EL (cell line): ENCODE measurements at regions not wholly inside any gene's neighbourhood (a gene's known extent, or its start where the extent isn't known, plus 50 kb on each side); places are given as distances from the start of the nearest gene placed in this dataset.
"Not testable (repeated sequence)": the region's sequence is repeated elsewhere in the genome, so short reads cannot be mapped to it uniquely, and the experiment has no call there.

Experiments
- DNase-seq: peaks from one replicate; pipeline ENCODE4 v3.0.0-alpha.2; 2016

- no peak for DNase-seq
These were observed 106.7 kb downstream of the FAM174A start for GRCh38 chr5:100641833-100642232.

GRCh38 chr5:100643473-100643872, 108.3 kb downstream of the FAM174A start:
- no peak for DNase-seq

- no peak for DNase-seq
These were observed 109.0 kb downstream of the FAM174A start for GRCh38 chr5:100644185-100644584.

GRCh38 chr5:100644776-100645175, 109.6 kb downstream of the FAM174A start:
- DNase-seq: no peak

GRCh38 chr5:100646011-100646410, 110.8 kb downstream of the FAM174A start:
- DNase-seq: no peak

GRCh38 chr5:100646691-100647090, 111.5 kb downstream of the FAM174A start:
- DNase-seq: no peak

- DNase-seq: peak; percentile 4
These were observed 112.5 kb downstream of the FAM174A start for GRCh38 chr5:100647461-100648230.

- DNase-seq: no peak
These were observed 119.7 kb downstream of the FAM174A start for GRCh38 chr5:100654895-100655294.

GRCh38 chr5:100656771-100657170, 121.6 kb downstream of the FAM174A start:
- not testable (repeated sequence) for DNase-seq

- no peak for DNase-seq
These were observed 124.1 kb downstream of the FAM174A start for GRCh38 chr5:100659080-100659795.

- DNase-seq: no peak
These were observed 129.0 kb downstream of the FAM174A start for GRCh38 chr5:100664140-100664539.

- peak; percentile 41 for DNase-seq
These were observed 132.0 kb downstream of the FAM174A start for GRCh38 chr5:100667161-100667630.

- DNase-seq: peak; percentile 39
These were observed 133.3 kb downstream of the FAM174A start for GRCh38 chr5:100668511-100668910.

- peak; percentile 42 for DNase-seq
These were observed 141.8 kb downstream of the FAM174A start for GRCh38 chr5:100676817-100677631.

GRCh38 chr5:100682625-100683024, 147.5 kb downstream of the FAM174A start:
- DNase-seq: no peak

- DNase-seq: no peak
These were observed 148.7 kb downstream of the FAM174A start for GRCh38 chr5:100683881-100684280.

- not testable (repeated sequence) for DNase-seq
These were observed 149.9 kb downstream of the FAM174A start for GRCh38 chr5:100685122-100685521.

- DNase-seq: not testable (repeated sequence)
These were observed 153.7 kb downstream of the FAM174A start for GRCh38 chr5:100688834-100689233.

GRCh38 chr5:100690036-100690560, 154.9 kb downstream of the FAM174A start:
- peak; percentile 38 for DNase-seq

- no peak for DNase-seq
These were observed 155.9 kb downstream of the FAM174A start for GRCh38 chr5:100691085-100691484.

GRCh38 chr5:100691548-100691947, 156.4 kb downstream of the FAM174A start:
- peak; percentile 61 for DNase-seq

GRCh38 chr5:100693481-100693880, 158.3 kb downstream of the FAM174A start:
- DNase-seq: no peak

- no peak for DNase-seq
These were observed 158.9 kb downstream of the FAM174A start for GRCh38 chr5:100694100-100694499.
